ENCODE measurements at regions not wholly inside any gene's neighbourhood (a gene's known extent, or its start where the extent isn't known, plus 50 kb on each side); places are given as distances from the start of the nearest gene placed in this dataset.

DNA sequence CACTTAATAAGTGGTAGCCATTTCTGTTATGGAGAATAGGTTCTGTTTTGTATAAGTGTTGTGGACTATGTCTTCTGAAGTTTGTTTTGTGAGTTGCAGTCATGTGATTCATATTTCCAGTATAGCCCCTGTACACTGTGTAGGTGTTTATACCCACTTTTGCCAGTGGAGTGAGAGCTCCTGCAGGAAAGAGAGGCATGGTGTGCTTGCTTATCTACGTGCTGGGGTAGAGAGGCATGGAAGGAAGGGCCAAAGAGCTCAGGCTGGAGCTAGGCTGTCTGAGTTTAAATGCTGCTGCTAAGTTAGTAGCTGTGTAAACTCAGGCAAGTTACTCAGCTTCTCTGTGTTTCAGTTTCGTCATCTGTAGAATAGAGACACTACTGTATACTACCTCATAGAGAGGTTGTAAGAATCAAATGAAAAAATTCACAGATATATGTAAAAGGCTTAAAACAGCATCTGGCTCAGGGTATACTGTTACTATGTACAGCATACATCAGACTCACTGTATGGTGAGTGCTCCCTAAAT is 88.2 kb upstream of the SLC38A2 start (continued):
- TF ChIP-seq, protein P1, sequence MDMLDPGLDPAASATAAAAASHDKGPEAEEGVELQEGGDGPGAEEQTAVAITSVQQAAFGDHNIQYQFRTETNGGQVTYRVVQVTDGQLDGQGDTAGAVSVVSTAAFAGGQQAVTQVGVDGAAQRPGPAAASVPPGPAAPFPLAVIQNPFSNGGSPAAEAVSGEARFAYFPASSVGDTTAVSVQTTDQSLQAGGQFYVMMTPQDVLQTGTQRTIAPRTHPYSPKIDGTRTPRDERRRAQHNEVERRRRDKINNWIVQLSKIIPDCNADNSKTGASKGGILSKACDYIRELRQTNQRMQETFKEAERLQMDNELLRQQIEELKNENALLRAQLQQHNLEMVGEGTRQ (IDR thresholded peaks at IDR 0.05; ENCODE audit: borderline replicate concordance, low read depth, low read length): no peak
- TF ChIP-seq CHD2 (IDR thresholded peaks at IDR 0.05; ENCODE audit: low read length, partially characterized antibody) (no peak), GATA2 (CRISPR knock-in tag; IDR thresholded peaks at IDR 0.05) (no peak)

DNA sequence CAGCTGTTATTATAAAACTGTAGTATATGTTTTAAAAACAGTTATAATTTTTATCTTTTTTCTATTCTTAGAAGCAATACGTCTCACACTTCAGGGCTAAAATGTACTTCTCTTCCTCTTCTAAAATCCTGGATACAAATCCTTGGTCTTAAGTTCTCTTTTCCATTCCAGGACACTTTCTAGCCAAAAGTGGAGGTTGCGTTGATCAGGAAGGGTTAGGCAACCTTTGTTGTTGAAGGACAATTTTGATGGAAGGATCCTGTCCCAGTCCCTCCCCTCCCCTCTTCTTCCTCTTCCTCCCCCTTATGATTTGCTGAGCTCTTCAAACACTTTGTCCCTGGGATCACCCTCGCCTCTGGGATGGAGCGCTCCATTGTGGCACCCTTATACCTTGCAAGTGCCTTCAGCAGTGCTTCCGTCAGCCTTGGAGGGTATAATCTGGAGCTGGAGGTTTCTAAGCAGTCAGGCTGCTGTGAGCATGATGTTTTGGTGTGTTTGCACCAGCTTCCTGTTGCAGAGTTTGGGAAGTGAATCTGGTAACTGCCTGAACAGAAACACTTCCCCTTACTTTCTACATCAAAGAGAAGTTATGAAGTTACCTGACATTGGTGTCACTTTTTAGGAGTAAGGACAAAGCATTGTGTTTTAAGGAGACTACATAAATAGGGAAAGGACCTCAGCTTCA is 87.4 kb upstream of the SLC38A2 start:
- no peaks in the 10 kb centered on the region for H3K36me3 ChIP-seq (replicated peaks in 1 of 2; ENCODE audit: control insufficient read depth in 1 of 2, insufficient read depth in 2 of 2, low read length in 1 of 2)
- no peaks in the 10 kb centered on the region for H3K79me2 ChIP-seq (ENCODE audit: insufficient read depth)
- H2AFZ ChIP-seq (ENCODE audit: low read depth): no peak overlapping the region
- POLR2A ChIA-PET: no interaction called here
- H4K20me1 ChIP-seq (ENCODE audit: insufficient read depth): no peaks in the 10 kb centered on the region
- TF ChIP-seq, protein P2, sequence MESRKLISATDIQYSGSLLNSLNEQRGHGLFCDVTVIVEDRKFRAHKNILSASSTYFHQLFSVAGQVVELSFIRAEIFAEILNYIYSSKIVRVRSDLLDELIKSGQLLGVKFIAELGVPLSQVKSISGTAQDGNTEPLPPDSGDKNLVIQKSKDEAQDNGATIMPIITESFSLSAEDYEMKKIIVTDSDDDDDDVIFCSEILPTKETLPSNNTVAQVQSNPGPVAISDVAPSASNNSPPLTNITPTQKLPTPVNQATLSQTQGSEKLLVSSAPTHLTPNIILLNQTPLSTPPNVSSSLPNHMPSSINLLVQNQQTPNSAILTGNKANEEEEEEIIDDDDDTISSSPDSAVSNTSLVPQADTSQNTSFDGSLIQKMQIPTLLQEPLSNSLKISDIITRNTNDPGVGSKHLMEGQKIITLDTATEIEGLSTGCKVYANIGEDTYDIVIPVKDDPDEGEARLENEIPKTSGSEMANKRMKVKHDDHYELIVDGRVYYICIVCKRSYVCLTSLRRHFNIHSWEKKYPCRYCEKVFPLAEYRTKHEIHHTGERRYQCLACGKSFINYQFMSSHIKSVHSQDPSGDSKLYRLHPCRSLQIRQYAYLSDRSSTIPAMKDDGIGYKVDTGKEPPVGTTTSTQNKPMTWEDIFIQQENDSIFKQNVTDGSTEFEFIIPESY (IDR thresholded peaks at IDR 0.05; ENCODE audit: borderline replicate concordance, low read depth): no peak
- TF ChIP-seq RXRA (IDR thresholded peaks at IDR 0.05; ENCODE audit: borderline replicate concordance, low read depth) (no peak), FOXM1 (IDR thresholded peaks at IDR 0.05; ENCODE audit: low read depth) (no peak), GABPA (IDR thresholded peaks at IDR 0.05; ENCODE audit: low read depth) (no peak), YY1 (IDR thresholded peaks at IDR 0.05; ENCODE audit: low read depth) (no peak), CHD2 (IDR thresholded peaks at IDR 0.05; ENCODE audit: low read length, partially characterized antibody) (no peak), FOXJ3 (CRISPR knock-in tag; IDR thresholded peaks at IDR 0.05) (no peak), POLR2AphosphoS5 (IDR thresholded peaks at IDR 0.05; ENCODE audit: low read depth, low read length) (no peak), RCOR1 (IDR thresholded peaks at IDR 0.05; ENCODE audit: low read length) (no peak)
- TF ChIP-seq, protein P3, sequence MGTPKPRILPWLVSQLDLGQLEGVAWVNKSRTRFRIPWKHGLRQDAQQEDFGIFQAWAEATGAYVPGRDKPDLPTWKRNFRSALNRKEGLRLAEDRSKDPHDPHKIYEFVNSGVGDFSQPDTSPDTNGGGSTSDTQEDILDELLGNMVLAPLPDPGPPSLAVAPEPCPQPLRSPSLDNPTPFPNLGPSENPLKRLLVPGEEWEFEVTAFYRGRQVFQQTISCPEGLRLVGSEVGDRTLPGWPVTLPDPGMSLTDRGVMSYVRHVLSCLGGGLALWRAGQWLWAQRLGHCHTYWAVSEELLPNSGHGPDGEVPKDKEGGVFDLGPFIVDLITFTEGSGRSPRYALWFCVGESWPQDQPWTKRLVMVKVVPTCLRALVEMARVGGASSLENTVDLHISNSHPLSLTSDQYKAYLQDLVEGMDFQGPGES (IDR thresholded peaks at IDR 0.05; ENCODE audit: low read depth, low read length): no peak
- TF ChIP-seq, protein P4, sequence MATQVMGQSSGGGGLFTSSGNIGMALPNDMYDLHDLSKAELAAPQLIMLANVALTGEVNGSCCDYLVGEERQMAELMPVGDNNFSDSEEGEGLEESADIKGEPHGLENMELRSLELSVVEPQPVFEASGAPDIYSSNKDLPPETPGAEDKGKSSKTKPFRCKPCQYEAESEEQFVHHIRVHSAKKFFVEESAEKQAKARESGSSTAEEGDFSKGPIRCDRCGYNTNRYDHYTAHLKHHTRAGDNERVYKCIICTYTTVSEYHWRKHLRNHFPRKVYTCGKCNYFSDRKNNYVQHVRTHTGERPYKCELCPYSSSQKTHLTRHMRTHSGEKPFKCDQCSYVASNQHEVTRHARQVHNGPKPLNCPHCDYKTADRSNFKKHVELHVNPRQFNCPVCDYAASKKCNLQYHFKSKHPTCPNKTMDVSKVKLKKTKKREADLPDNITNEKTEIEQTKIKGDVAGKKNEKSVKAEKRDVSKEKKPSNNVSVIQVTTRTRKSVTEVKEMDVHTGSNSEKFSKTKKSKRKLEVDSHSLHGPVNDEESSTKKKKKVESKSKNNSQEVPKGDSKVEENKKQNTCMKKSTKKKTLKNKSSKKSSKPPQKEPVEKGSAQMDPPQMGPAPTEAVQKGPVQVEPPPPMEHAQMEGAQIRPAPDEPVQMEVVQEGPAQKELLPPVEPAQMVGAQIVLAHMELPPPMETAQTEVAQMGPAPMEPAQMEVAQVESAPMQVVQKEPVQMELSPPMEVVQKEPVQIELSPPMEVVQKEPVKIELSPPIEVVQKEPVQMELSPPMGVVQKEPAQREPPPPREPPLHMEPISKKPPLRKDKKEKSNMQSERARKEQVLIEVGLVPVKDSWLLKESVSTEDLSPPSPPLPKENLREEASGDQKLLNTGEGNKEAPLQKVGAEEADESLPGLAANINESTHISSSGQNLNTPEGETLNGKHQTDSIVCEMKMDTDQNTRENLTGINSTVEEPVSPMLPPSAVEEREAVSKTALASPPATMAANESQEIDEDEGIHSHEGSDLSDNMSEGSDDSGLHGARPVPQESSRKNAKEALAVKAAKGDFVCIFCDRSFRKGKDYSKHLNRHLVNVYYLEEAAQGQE (IDR thresholded peaks at IDR 0.05; ENCODE audit: low read depth, low read length): no peak
- no peaks in the 10 kb centered on the region for H3K9me2 ChIP-seq
- H3K4me3 ChIP-seq (ENCODE audit: low read depth in 2 of 2, low read length in 1 of 2): no peak overlapping the region
- H3K9me3 ChIP-seq: peaks cover 4% of the 10 kb centered on the region; the same call in 1 of the 2 replicates
- no peaks in the 10 kb centered on the region for H3K27me3 ChIP-seq (ENCODE audit: insufficient read depth)
- WGBS (ENCODE audit: low lambda C conversion rate): 86% methylated on average over 5 of the region's 5 CpGs
- no peak overlapping the region for H3K4me2 ChIP-seq
- CTCF ChIA-PET: interaction anchor here (1.6 kb wide), 1 partner anchor 8 kb away, joined by 5 read pairs; no protein-coding TSS in a partner anchor
- H3K9ac ChIP-seq: no peak overlapping the region
- peaks cover 5 to 29% of the 10 kb centered on the region in 2 experiments for H3K4me1 ChIP-seq (ENCODE audit: control insufficient read depth in 1 of 2, insufficient read depth in 2 of 2, low read depth in 1 of 2, low read length in 1 of 2)
- no peak overlapping the region for H3K27ac ChIP-seq (ENCODE audit: low read depth in 2 of 2, low read length in 1 of 2)
- no peak for DNase-seq
- peaks cover 23% of the 10 kb centered on the region for H3F3A ChIP-seq (replicated peaks; ENCODE audit: insufficient read depth)
